ENCODE measurements at regions not wholly inside any gene's neighbourhood (a gene's known extent, or its start where the extent isn't known, plus 50 kb on each side); places are given as distances from the start of the nearest gene placed in this dataset.

- TF ChIP-seq, protein P1, sequence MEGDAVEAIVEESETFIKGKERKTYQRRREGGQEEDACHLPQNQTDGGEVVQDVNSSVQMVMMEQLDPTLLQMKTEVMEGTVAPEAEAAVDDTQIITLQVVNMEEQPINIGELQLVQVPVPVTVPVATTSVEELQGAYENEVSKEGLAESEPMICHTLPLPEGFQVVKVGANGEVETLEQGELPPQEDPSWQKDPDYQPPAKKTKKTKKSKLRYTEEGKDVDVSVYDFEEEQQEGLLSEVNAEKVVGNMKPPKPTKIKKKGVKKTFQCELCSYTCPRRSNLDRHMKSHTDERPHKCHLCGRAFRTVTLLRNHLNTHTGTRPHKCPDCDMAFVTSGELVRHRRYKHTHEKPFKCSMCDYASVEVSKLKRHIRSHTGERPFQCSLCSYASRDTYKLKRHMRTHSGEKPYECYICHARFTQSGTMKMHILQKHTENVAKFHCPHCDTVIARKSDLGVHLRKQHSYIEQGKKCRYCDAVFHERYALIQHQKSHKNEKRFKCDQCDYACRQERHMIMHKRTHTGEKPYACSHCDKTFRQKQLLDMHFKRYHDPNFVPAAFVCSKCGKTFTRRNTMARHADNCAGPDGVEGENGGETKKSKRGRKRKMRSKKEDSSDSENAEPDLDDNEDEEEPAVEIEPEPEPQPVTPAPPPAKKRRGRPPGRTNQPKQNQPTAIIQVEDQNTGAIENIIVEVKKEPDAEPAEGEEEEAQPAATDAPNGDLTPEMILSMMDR (IDR thresholded peaks at IDR 0.05; ENCODE audit: poor library complexity), result no peak
- no peak for TF ChIP-seq EZH2phosphoT487 (IDR thresholded peaks at IDR 0.05; ENCODE audit: low read depth, severe bottlenecking, unreplicated experiment)
- no peak for TF ChIP-seq EZH2 (IDR thresholded peaks at IDR 0.05; ENCODE audit: borderline replicate concordance)
Observed at GRCh38 chr2:226233388-226233787, 566.2 kb downstream of the IRS1 start.

Measured in hepatocyte (in vitro differentiated cells).